K562 (cell line): ENCODE measurements at regions not wholly inside any gene's neighbourhood (a gene's known extent, or its start where the extent isn't known, plus 50 kb on each side); places are given as distances from the start of the nearest gene placed in this dataset.

Experiments used
- CEBPZ ChIP-seq: fragments of 150-350 bp; IDR thresholded peaks from 2 replicates; pipeline ENCODE4 v1.6.1; 2014; ENCODE audit warnings: low read depth, mild to moderate bottlenecking, low read length, borderline replicate concordance
- CSDE1 ChIP-seq, 2 experiments: fragments of 450-650 bp; IDR thresholded peaks; 2 replicates each; pipeline ENCODE4 v1.6.1; 2016; ENCODE audit warnings: mild to moderate bottlenecking in 1 of 2
- DIDO1 ChIP-seq: fragments of 450-650 bp; IDR thresholded peaks from 2 replicates; pipeline ENCODE4 v1.6.1; 2016; ENCODE audit warnings: low read depth, missing biosample characterization, missing genetic modification characterization
- EP400 ChIP-seq: fragments of 450-650 bp; IDR thresholded peaks from 2 replicates; pipeline ENCODE4 v1.6.1; 2017; ENCODE audit warnings: antibody characterized with exemption, mild to moderate bottlenecking, moderate library complexity
- HDAC2 ChIP-seq: fragments of 450-650 bp; IDR thresholded peaks from 2 replicates; pipeline ENCODE4 v1.6.1; 2016; ENCODE audit warnings: mild to moderate bottlenecking
- HDGF ChIP-seq: fragments of 450-650 bp; IDR thresholded peaks from 2 replicates; pipeline ENCODE4 v1.6.1; 2016
- MLLT1 ChIP-seq, 2 experiments: fragments of 450-650 bp; IDR thresholded peaks; 2 replicates each; pipeline ENCODE4 v1.6.1; 2016
- NFIC ChIP-seq: fragments of 450-650 bp; IDR thresholded peaks from 2 replicates; pipeline ENCODE4 v1.6.1; 2017; ENCODE audit warnings: mild to moderate bottlenecking, inconsistent platforms
- SMARCA4 ChIP-seq: fragments of 450-650 bp; IDR thresholded peaks from 2 replicates; pipeline ENCODE4 v1.6.1; 2016
- SP2 ChIP-seq: IDR thresholded peaks from 2 replicates; pipeline ENCODE4 v1.6.1; 2011; ENCODE audit warnings: mild to moderate bottlenecking, low read depth, low read length, moderate library complexity; ENCODE audit not compliant: poor library complexity, severe bottlenecking; ENCODE audit errors: extremely low read depth
- ZNF318 ChIP-seq, 2 experiments: fragments of 450-650 bp; IDR thresholded peaks; 2 replicates each; pipeline ENCODE4 v1.6.1; 2016; ENCODE audit warnings: mild to moderate bottlenecking in 2 of 2, borderline replicate concordance in 1 of 2, low read depth in 1 of 2, moderate library complexity in 1 of 2
- ZSCAN29 ChIP-seq: fragments of 450-650 bp; IDR thresholded peaks from 2 replicates; pipeline ENCODE4 v1.6.1; 2017

GRCh38 chr10:15433850-15434537 lies 62.9 kb upstream of the FAM171A1 start (continued):
- TF ChIP-seq CEBPZ = no peak
- peak; percentile 94 to 95 for TF ChIP-seq MLLT1 (IDR thresholded peaks at IDR 0.05)
- peak; percentile 60; the same call in 1 of the 2 replicates for TF ChIP-seq HDAC2
- TF ChIP-seq HDGF = peak; percentile 94; the same call in 1 of the 2 replicates
- TF ChIP-seq CSDE1 (IDR thresholded peaks at IDR 0.05) = peak in 1 of 2 experiments; percentile 82; a peak in 1 of 4 replicates
- peak; percentile 42; the same call in 1 of the 2 replicates for TF ChIP-seq NFIC
- TF ChIP-seq DIDO1 (tag) = peak; percentile 64; the same call in 1 of the 2 replicates
- TF ChIP-seq SP2 = no peak
- 0 out of 4 replicates have a peak, but pooled peaks of 1 of the 2 experiments have one; percentile 20 for TF ChIP-seq ZNF318 (IDR thresholded peaks at IDR 0.05; ENCODE audit: borderline replicate concordance in 1 of 2, low read depth in 1 of 2)
- no peak for TF ChIP-seq ZSCAN29
- TF ChIP-seq SMARCA4 = peak; percentile 74; the same call in 1 of the 2 replicates
- peak; percentile 66 for TF ChIP-seq EP400
